Kidney epithelial cell (primary cell): ENCODE measurements at regions not wholly inside any gene's neighbourhood (a gene's known extent, or its start where the extent isn't known, plus 50 kb on each side); places are given as distances from the start of the nearest gene placed in this dataset.

Experiments
- DNase-seq: peaks from one replicate; pipeline ENCODE4 v3.0.0-alpha.2; 2010; ENCODE audit warnings: low read depth
- H3K27me3 ChIP-seq: 2 replicates; pipeline ENCODE4 v1.6.0; 2011; ENCODE audit warnings: low read length; ENCODE audit not compliant: control insufficient read depth, insufficient read depth
- H3K36me3 ChIP-seq: 2 replicates; pipeline ENCODE4 v1.5.1; 2011; ENCODE audit warnings: low read length; ENCODE audit not compliant: control insufficient read depth, insufficient read depth
- H3K4me3 ChIP-seq: 2 replicates; pipeline ENCODE4 v1.5.1; 2011; ENCODE audit warnings: low read depth, mild to moderate bottlenecking, control low read depth, low read length
- CTCF ChIP-seq: IDR thresholded peaks from 2 replicates; pipeline ENCODE4 v1.5.1; 2011; ENCODE audit warnings: mild to moderate bottlenecking, moderate library complexity, low read length, control low read depth, inconsistent platforms; ENCODE audit not compliant: insufficient read depth, poor library complexity, severe bottlenecking

DNA sequence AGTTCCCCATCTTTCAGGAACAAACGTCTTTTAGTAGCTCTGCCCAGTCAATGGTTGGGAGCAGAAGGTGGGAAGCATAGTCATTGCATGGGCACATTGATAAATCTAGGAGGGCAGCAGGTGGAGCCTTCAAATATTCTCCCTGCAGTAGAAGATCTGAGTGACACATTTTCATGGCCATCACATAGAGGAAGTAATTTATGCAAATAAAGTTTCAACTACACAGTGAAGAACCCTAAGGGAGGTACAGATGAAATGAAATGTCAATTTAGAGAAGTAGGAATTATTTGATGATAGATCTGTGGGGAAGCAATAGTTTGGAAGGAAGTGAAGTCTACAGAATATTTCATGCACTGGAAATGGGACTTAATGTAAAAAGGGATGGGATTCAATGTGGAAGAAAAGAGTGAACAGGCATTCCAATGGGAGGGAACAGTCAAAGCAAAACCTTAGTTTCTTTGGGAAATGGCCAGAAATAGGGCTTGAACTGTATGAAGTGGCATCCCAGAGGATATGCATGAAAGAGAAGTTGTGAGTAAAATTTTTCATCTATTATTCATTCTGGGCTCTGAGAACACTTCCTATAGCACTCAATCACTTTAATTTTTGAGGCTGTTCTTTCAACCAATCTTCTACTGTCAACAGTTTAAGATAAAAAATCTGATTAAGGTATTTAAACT is 256.2 kb upstream of the LUZP2 start:
- Histone ChIP-seq H3K36me3 (no peaks in the 10 kb centered on the region), H3K4me3 (no peak overlapping the region), H3K27me3 (no peaks in the 10 kb centered on the region)
- DNase-seq, result no peak
- no peak for TF ChIP-seq CTCF

DNA sequence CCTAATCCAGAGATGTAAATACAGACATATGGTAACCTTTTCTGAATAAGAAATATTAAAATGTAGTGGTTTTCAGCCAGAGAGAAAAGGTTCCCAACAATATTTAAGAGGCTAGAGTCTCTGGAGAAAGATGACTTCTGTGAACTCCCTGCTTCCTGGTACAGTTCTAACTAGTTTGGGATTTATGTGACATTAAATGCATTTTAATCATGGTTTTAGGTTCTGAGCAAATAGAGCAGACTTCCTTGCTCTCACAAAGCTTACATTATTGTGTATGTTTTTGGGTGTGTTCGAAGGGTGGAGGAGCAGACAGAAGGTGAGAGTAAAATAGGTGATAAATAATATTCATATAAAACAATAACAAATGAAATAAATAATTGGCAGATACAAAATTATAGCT is 250.1 kb upstream of the LUZP2 start:
- Histone ChIP-seq H3K27me3 (no peaks in the 10 kb centered on the region), H3K36me3 (no peaks in the 10 kb centered on the region), H3K4me3 (no peak overlapping the region)
- DNase-seq, result no peak
- no peak for TF ChIP-seq CTCF

DNA sequence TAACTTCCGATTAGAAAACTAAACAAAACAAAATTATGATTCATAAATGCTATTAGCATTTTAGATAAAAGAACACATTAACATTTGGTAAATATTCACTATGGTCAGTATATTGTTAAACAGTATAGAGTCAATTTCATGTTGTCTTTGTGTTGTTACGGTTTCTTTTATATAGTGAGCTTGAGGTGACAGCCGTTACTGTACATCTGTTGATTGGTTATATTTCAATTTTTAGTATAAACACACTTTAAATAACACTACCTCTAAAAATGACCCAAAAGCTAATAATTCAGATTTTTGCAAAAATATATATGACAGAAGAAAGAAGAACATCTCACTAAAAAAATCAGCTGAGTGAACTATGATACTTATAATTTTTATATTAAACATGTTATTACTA is 249.0 kb upstream of the LUZP2 start:
- Histone ChIP-seq H3K27me3 (no peaks in the 10 kb centered on the region), H3K4me3 (no peak overlapping the region), H3K36me3 (no peaks in the 10 kb centered on the region)
- no peak for TF ChIP-seq CTCF
- no peak for DNase-seq

DNA sequence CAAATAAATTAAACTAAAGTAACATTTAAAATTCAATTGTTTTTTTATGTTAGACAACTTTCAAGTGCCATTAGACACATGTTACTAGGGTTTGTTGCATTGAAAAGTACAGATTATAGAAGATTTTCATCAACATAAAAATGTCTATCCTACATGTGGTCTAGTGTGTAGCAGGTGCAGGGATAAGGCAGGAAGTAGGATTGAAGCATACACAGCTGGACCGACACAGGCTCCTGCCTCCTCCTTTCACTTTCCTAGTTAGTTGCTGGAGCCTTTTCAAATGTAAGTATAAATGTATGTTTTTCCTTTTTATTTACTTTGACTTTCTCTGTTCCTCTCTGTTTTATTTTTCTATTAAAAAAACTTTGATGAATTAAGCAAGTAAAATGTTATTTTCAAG is 246.9 kb upstream of the LUZP2 start:
- no peak overlapping the region for H3K4me3 ChIP-seq
- H3K36me3 ChIP-seq, result no peaks in the 10 kb centered on the region

DNA sequence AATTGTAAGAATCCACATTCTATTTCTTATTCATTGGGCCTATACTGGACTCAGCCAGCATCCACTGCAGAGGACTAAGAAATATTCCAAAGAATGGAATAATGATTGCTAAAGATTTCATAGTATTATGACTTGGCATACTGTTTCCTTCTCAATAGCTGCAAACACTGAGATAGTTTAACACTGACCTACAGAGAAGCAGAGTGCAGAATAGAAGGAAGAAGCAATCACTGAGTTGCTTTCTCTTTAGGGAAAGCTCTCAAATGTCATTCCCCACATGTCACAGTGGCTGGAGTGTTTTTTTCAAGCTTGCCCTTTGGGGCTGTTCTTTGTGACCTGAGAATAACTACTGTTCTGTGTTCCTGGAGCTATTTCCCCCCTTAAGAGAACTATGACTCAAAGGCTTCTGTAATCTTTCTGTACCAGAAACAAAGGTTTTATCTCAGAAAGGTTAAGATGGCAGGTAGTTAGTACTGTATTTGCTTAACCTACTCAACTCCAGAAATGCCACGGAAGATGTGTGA is 243.6 kb upstream of the LUZP2 start:
- H3K4me3 ChIP-seq, result no peak overlapping the region
- H3K36me3 ChIP-seq, result no peaks in the 10 kb centered on the region
- TF ChIP-seq CTCF, result no peak
- H3K27me3 ChIP-seq, result no peaks in the 10 kb centered on the region
- no peak for DNase-seq

More for the DNA sequence above, 246.9 kb upstream of the LUZP2 start:
- H3K27me3 ChIP-seq, result no peaks in the 10 kb centered on the region
- TF ChIP-seq CTCF, result no peak
- DNase-seq, result no peak

- H3K4me3 ChIP-seq, result no peak overlapping the region
- TF ChIP-seq CTCF, result no peak
- H3K27me3 ChIP-seq, result no peaks in the 10 kb centered on the region
- no peaks in the 10 kb centered on the region for H3K36me3 ChIP-seq
- no peak for DNase-seq
Observed at GRCh38 chr11:24264868-24265267, 232.0 kb upstream of the LUZP2 start.
